H9 (cell line): ENCODE measurements at regions not wholly inside any gene's neighbourhood (a gene's known extent, or its start where the extent isn't known, plus 50 kb on each side); places are given as distances from the start of the nearest gene placed in this dataset.

Source experiments
- DNase-seq: peaks from one replicate; pipeline ENCODE4 v3.0.0-alpha.2; 2017
- H2AFZ ChIP-seq: one replicate; pipeline ENCODE4 v1.6.1; 2013; ENCODE audit warnings: mild to moderate bottlenecking, low read length, control low read depth, moderate library complexity
- H2AK5ac ChIP-seq: 2 replicates; pipeline ENCODE4 v1.6.1; 2013; ENCODE audit warnings: low read length, control low read depth, mixed read lengths; ENCODE audit not compliant: insufficient read length
- H2BK120ac ChIP-seq: one replicate; pipeline ENCODE4 v1.6.1; 2013; ENCODE audit warnings: low read depth, mild to moderate bottlenecking, low read length, control low read depth, inconsistent platforms; ENCODE audit not compliant: poor library complexity, severe bottlenecking
- H2BK12ac ChIP-seq: 2 replicates; pipeline ENCODE4 v1.6.1; 2013; ENCODE audit warnings: low read length, control low read depth, mixed read lengths, low read depth; ENCODE audit not compliant: insufficient read length
- H2BK15ac ChIP-seq: 2 replicates; pipeline ENCODE4 v1.6.1; 2013; ENCODE audit warnings: low read depth, low read length, control low read depth
- H2BK20ac ChIP-seq: one replicate; pipeline ENCODE4 v1.6.1; 2013; ENCODE audit warnings: low read depth, mild to moderate bottlenecking, low read length, control low read depth, inconsistent platforms; ENCODE audit not compliant: poor library complexity, severe bottlenecking
- H2BK5ac ChIP-seq: 2 replicates; pipeline ENCODE4 v1.6.1; 2013; ENCODE audit warnings: low read length, control low read depth, mixed read lengths; ENCODE audit not compliant: insufficient read length
- H3K14ac ChIP-seq: 2 replicates; pipeline ENCODE4 v1.6.1; 2013; ENCODE audit warnings: low read length, control low read depth; ENCODE audit not compliant: insufficient read depth
- H3K18ac ChIP-seq: 2 replicates; pipeline ENCODE4 v1.6.1; 2013; ENCODE audit warnings: low read depth, mild to moderate bottlenecking, mixed read lengths, low read length, control low read depth; ENCODE audit not compliant: insufficient read length
- H3K23ac ChIP-seq: 2 replicates; pipeline ENCODE4 v1.6.1; 2013; ENCODE audit warnings: low read length, control low read depth, mixed read lengths, low read depth; ENCODE audit not compliant: insufficient read length
- H3K23me2 ChIP-seq: 2 replicates; pipeline ENCODE4 v1.6.1; 2013; ENCODE audit warnings: low read depth, mild to moderate bottlenecking, mixed read lengths, low read length, control low read depth; ENCODE audit not compliant: insufficient read length, poor library complexity, severe bottlenecking
- H3K27ac ChIP-seq: 2 replicates; pipeline ENCODE4 v1.5.1; 2013; ENCODE audit warnings: low read length, control low read depth, mixed read lengths, low read depth; ENCODE audit not compliant: insufficient read length
- H3K27me3 ChIP-seq: 2 replicates; pipeline ENCODE4 v1.6.1; 2013; ENCODE audit warnings: low read length, control low read depth, inconsistent platforms; ENCODE audit not compliant: insufficient read depth
- H3K4ac ChIP-seq: 2 replicates; pipeline ENCODE4 v1.6.1; 2013; ENCODE audit warnings: low read depth, mild to moderate bottlenecking, control low read depth, inconsistent platforms, low read length, moderate library complexity
- H3K4me1 ChIP-seq: 2 replicates; pipeline ENCODE4 v1.6.1; 2013; ENCODE audit warnings: low read length, control low read depth, inconsistent platforms; ENCODE audit not compliant: insufficient read depth
- H3K4me2 ChIP-seq: 2 replicates; pipeline ENCODE4 v1.6.1; 2013; ENCODE audit warnings: low read length, control low read depth, mixed read lengths; ENCODE audit not compliant: insufficient read length, insufficient read depth
- H3K56ac ChIP-seq: 2 replicates; pipeline ENCODE4 v1.6.1; 2013; ENCODE audit warnings: low read depth, mild to moderate bottlenecking, mixed read lengths, low read length, control low read depth; ENCODE audit not compliant: insufficient read length
- H3K79me1 ChIP-seq: 2 replicates; pipeline ENCODE4 v1.6.1; 2013; ENCODE audit warnings: low read depth, mild to moderate bottlenecking, moderate library complexity, low read length, control low read depth, inconsistent platforms; ENCODE audit not compliant: insufficient read depth, poor library complexity, severe bottlenecking
- H3K79me2 ChIP-seq: 2 replicates; pipeline ENCODE4 v1.6.1; 2013; ENCODE audit warnings: low read length, control low read depth, inconsistent platforms; ENCODE audit not compliant: insufficient read depth
- H3K9ac ChIP-seq: 2 replicates; pipeline ENCODE4 v1.6.1; 2013; ENCODE audit warnings: low read length, control low read depth, mixed read lengths; ENCODE audit not compliant: insufficient read length; ENCODE audit errors: extremely low read depth
- H3K9me3 ChIP-seq: one replicate; pipeline ENCODE4 v1.6.1; 2013; ENCODE audit warnings: low read depth, low read length, inconsistent platforms; ENCODE audit not compliant: control insufficient read depth
- H3T11ph ChIP-seq: one replicate; pipeline ENCODE4 v1.6.1; 2013; ENCODE audit warnings: mild to moderate bottlenecking, low read length, control low read depth, inconsistent platforms
- H4K20me1 ChIP-seq: one replicate; pipeline ENCODE4 v1.6.1; 2013; ENCODE audit not compliant: control insufficient read depth, insufficient read length, insufficient read depth
- H4K5ac ChIP-seq: 2 replicates; pipeline ENCODE4 v1.6.1; 2013; ENCODE audit warnings: low read depth, mild to moderate bottlenecking, mixed read lengths, low read length, control low read depth; ENCODE audit not compliant: insufficient read length
- H4K8ac ChIP-seq: replicated peaks from 2 replicates; pipeline ENCODE4 v1.6.1; 2013; ENCODE audit warnings: low read length, control low read depth, mixed read lengths, low read depth; ENCODE audit not compliant: insufficient read length
- H4K91ac ChIP-seq: 2 replicates; pipeline ENCODE4 v1.6.1; 2013; ENCODE audit warnings: low read depth, mild to moderate bottlenecking, moderate library complexity, mixed read lengths, low read length, control low read depth; ENCODE audit not compliant: insufficient read length
- H3K27ac Mint-ChIP-seq, 3 experiments: 2 replicates in 2 of 3; 3 replicates in 1 of 3; pipeline ENCODE4 v1.8.0; 2020 to 2021; ENCODE audit warnings: mixed read lengths in 3 of 3, mild to moderate bottlenecking in 1 of 3, moderate library complexity in 1 of 3
- H3K27me3 Mint-ChIP-seq: 2 replicates; pipeline ENCODE4 v1.8.0; 2021; ENCODE audit warnings: low read depth, mild to moderate bottlenecking, moderate library complexity, mixed read lengths
- H3K36me3 Mint-ChIP-seq, 3 experiments: 2 replicates in 2 of 3; 3 replicates in 1 of 3; pipeline ENCODE4 v1.8.0; 2020 to 2021; ENCODE audit warnings: low read depth in 3 of 3, mixed read lengths in 3 of 3; ENCODE audit not compliant: insufficient read depth in 1 of 3
- H3K4me1 Mint-ChIP-seq, 2 experiments: 2 replicates each; pipeline ENCODE4 v1.8.0; 2020; ENCODE audit warnings: mixed read lengths in 2 of 2
- H3K4me3 Mint-ChIP-seq, 2 experiments: 2 replicates in 1 of 2; 3 replicates in 1 of 2; pipeline ENCODE4 v1.8.0; 2020 to 2021; ENCODE audit warnings: mild to moderate bottlenecking in 2 of 2, mixed read lengths in 2 of 2, moderate library complexity in 1 of 2
- H3K9me3 Mint-ChIP-seq, 2 experiments: 2 replicates in 1 of 2; 3 replicates in 1 of 2; pipeline ENCODE4 v1.8.0; 2020; ENCODE audit warnings: mild to moderate bottlenecking in 2 of 2, mixed read lengths in 2 of 2, moderate library complexity in 1 of 2
- WGBS: extraction: QIAGEN DNeasy Blood & Tissue Kit; methylation state at CpG from one replicate; pipeline ENCODE4 v1.1.7; 2013; ENCODE audit warnings: missing lambda C conversion rate, low lambda C conversion rate, mixed read lengths; ENCODE audit not compliant: insufficient read length; ENCODE audit errors: extremely low coverage; 5-methylcytosine and 5-hydroxymethylcytosine counted together
- TF ChIP-seq, protein P1 (sequence below): fragments of 200-600 bp; sonication (generic); conservative IDR thresholded peaks from 3 replicates; pipeline ENCODE4 v1.8.0; 2021; ENCODE audit warnings: antibody characterized with exemption, mild to moderate bottlenecking

DNA sequence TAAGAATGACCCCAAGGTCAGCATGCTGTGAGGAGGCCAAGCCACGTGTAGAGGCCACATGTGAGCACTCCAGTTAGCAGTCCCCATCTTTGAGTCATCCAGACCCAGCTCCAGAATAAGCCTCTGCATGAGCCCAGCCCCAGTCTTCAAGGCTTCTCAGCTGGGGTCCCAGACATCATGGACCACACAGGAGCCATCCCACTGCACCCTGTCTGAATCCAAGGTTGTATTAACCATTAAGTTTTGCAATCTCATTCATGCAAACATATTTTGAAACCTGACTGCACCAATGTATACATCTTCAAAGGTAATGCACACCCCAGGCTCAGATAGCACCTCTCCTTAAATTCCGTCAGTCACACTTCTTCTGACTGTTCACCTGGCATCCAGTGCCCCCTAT is 249.1 kb upstream of the CHRNA7 start:
- H2BK20ac ChIP-seq, result no peak overlapping the region
- H3K27me3 Mint-ChIP-seq, result no peaks in the 10 kb centered on the region
- no peaks in the 10 kb centered on the region for H3K23me2 ChIP-seq
- H3K56ac ChIP-seq, result no peak overlapping the region
- TF ChIP-seq, protein P1, sequence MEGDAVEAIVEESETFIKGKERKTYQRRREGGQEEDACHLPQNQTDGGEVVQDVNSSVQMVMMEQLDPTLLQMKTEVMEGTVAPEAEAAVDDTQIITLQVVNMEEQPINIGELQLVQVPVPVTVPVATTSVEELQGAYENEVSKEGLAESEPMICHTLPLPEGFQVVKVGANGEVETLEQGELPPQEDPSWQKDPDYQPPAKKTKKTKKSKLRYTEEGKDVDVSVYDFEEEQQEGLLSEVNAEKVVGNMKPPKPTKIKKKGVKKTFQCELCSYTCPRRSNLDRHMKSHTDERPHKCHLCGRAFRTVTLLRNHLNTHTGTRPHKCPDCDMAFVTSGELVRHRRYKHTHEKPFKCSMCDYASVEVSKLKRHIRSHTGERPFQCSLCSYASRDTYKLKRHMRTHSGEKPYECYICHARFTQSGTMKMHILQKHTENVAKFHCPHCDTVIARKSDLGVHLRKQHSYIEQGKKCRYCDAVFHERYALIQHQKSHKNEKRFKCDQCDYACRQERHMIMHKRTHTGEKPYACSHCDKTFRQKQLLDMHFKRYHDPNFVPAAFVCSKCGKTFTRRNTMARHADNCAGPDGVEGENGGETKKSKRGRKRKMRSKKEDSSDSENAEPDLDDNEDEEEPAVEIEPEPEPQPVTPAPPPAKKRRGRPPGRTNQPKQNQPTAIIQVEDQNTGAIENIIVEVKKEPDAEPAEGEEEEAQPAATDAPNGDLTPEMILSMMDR, result no peak
- peaks cover 17 to 21% of the 10 kb centered on the region in 2 experiments for H3K4me1 Mint-ChIP-seq
- no peak overlapping the region for H3K27ac ChIP-seq
- WGBS, result no CpG with 5 or more reads among the region's 2 CpGs
- H2BK15ac ChIP-seq, result no peak overlapping the region
- H2BK12ac ChIP-seq, result no peak overlapping the region
- H3K23ac ChIP-seq, result no peak overlapping the region
- no peaks in the 10 kb centered on the region for H3K27me3 ChIP-seq
- H4K20me1 ChIP-seq, result no peaks in the 10 kb centered on the region
- no peak overlapping the region for H4K5ac ChIP-seq
- H3K9ac ChIP-seq, result no peak overlapping the region
- no peak for DNase-seq
- H3K14ac ChIP-seq, result no peak overlapping the region
- H3K9me3 Mint-ChIP-seq, result no peaks in the 10 kb centered on the region
- H3K4me2 ChIP-seq, result no peak overlapping the region
- H2AK5ac ChIP-seq, result no peak overlapping the region
- no peaks in the 10 kb centered on the region for H3K79me1 ChIP-seq
- no peaks in the 10 kb centered on the region for H3K36me3 Mint-ChIP-seq
- H4K91ac ChIP-seq, result no peak overlapping the region
- H2BK5ac ChIP-seq, result no peak overlapping the region
- H3K79me2 ChIP-seq, result no peaks in the 10 kb centered on the region
- no peak overlapping the region for H4K8ac ChIP-seq
- peak overlapping the region in 1 of 3 experiments; percentile 15; a peak in 1 of 7 replicates for H3K27ac Mint-ChIP-seq
- no peak overlapping the region for H2AFZ ChIP-seq
- H3K9me3 ChIP-seq, result no peaks in the 10 kb centered on the region
- H3K18ac ChIP-seq, result no peak overlapping the region
- H2BK120ac ChIP-seq, result no peak overlapping the region
- no peak overlapping the region for H3T11ph ChIP-seq
- no peak overlapping the region for H3K4me3 Mint-ChIP-seq
- no peak overlapping the region for H3K4ac ChIP-seq
- no peaks in the 10 kb centered on the region for H3K4me1 ChIP-seq
